PC-3 (cell line): ENCODE measurements at regions not wholly inside any gene's neighbourhood (a gene's known extent, or its start where the extent isn't known, plus 50 kb on each side); places are given as distances from the start of the nearest gene placed in this dataset.
"Not testable (repeated sequence)": the region's sequence is repeated elsewhere in the genome, so short reads cannot be mapped to it uniquely, and the experiment has no call there.

Experiments used
- ATAC-seq: fragments of 200-7000 bp; cut with Tn5 transposase; 2 replicates; pipeline ENCODE4 v1.9.1; 2020; ENCODE audit warnings: mild to moderate bottlenecking, moderate library complexity
- BruUV-seq: library from RNA; stranded (reverse); fragments of 400-500 nt; replicated peaks from 2 replicates; lab custom pipeline; 2021; lab: Mats Ljungman, UMichigan
- CTCF ChIA-PET: fragments of 300-600 bp; sonication (Branson Sonifier 250); formaldehyde crosslinking; loops from one replicate; lab custom pipeline; 2022; ENCODE audit warnings: antibody characterized with exemption; lab: Charles Lee
- POLR2A ChIA-PET: fragments of 300-600 bp; sonication (Branson Sonifier 250); formaldehyde crosslinking; loops from one replicate; lab custom pipeline; 2022; ENCODE audit warnings: antibody characterized with exemption; ENCODE audit not compliant: unreplicated experiment; lab: Charles Lee
- DNase-seq: peaks from one replicate; pipeline ENCODE4 v3.0.0-alpha.2; 2015
- H2AFZ ChIP-seq: fragments of 300-600 bp; sonication (generic); 2 replicates; pipeline ENCODE4 v1.6.0; 2016; ENCODE audit warnings: antibody characterized with exemption, low read length
- H3F3A ChIP-seq: fragments of 300-600 bp; sonication (generic); one replicate; pipeline ENCODE4 v1.6.0; 2017; ENCODE audit warnings: antibody characterized with exemption, low read length, control low read depth, mild to moderate bottlenecking; ENCODE audit not compliant: unreplicated experiment
- H3K27ac ChIP-seq: fragments of 300-600 bp; sonication (generic); 2 replicates; pipeline ENCODE4 v1.5.1; 2016; ENCODE audit warnings: mild to moderate bottlenecking, low read length
- H3K27me3 ChIP-seq: fragments of 300-600 bp; sonication (generic); 2 replicates; pipeline ENCODE4 v1.6.1; 2016; ENCODE audit warnings: low read length, mixed read lengths
- H3K36me3 ChIP-seq: fragments of 300-600 bp; sonication (generic); 2 replicates; pipeline ENCODE4 v1.6.1; 2016; ENCODE audit warnings: low read depth, mixed run types, low read length, mixed read lengths
- H3K4me1 ChIP-seq: fragments of 300-600 bp; sonication (generic); 2 replicates; pipeline ENCODE4 v1.5.1; 2016; ENCODE audit warnings: low read length; ENCODE audit not compliant: insufficient read depth
- H3K4me2 ChIP-seq: fragments of 300-600 bp; sonication (generic); 2 replicates; pipeline ENCODE4 v1.6.0; 2016; ENCODE audit warnings: low read length
- H3K4me3 ChIP-seq: fragments of 300-600 bp; sonication (generic); 2 replicates; pipeline ENCODE4 v1.5.1; 2016; ENCODE audit warnings: mild to moderate bottlenecking, low read length, mixed read lengths
- H3K79me2 ChIP-seq: fragments of 300-600 bp; sonication (generic); 2 replicates; pipeline ENCODE4 v1.6.1; 2017; ENCODE audit warnings: low read length, mixed read lengths
- H3K9ac ChIP-seq: fragments of 300-600 bp; sonication (generic); 2 replicates; pipeline ENCODE4 v1.6.0; 2016; ENCODE audit warnings: mild to moderate bottlenecking, low read length
- H3K9me2 ChIP-seq: fragments of 300-600 bp; sonication (generic); replicated peaks from 2 replicates; pipeline ENCODE4 v1.6.1; 2016; ENCODE audit warnings: mixed run types, low read length, mixed read lengths
- H3K9me3 ChIP-seq: fragments of 300-600 bp; sonication (generic); 2 replicates; pipeline ENCODE4 v1.6.1; 2016; ENCODE audit warnings: low read length, mixed read lengths
- H4K20me1 ChIP-seq: fragments of 300-600 bp; sonication (generic); 2 replicates; pipeline ENCODE4 v1.6.1; 2016; ENCODE audit warnings: low read length, mixed read lengths
- EZH2 ChIP-seq: fragments of 300-600 bp; sonication (generic); IDR thresholded peaks from one replicate; pipeline ENCODE4 v1.6.1; 2017; ENCODE audit warnings: antibody characterized with exemption, mild to moderate bottlenecking, low read length; ENCODE audit not compliant: unreplicated experiment
- EZH2phosphoT487 ChIP-seq: fragments of 300-600 bp; sonication (generic); IDR thresholded peaks from 2 replicates; pipeline ENCODE4 v1.6.1; 2018; ENCODE audit warnings: mild to moderate bottlenecking, antibody characterized with exemption, low read length, borderline replicate concordance
- intact Hi-C: fragments of 100-400 bp; cut with micrococcal nuclease; formaldehyde crosslinking; loops from 2 replicates; pipeline ENCODE4 v1.9.0; 2023
- TF ChIP-seq, protein P1 (sequence below): fragments of 300-600 bp; sonication (generic); conservative IDR thresholded peaks from 2 replicates; pipeline ENCODE4 v1.5.1; 2017; ENCODE audit warnings: antibody characterized with exemption, low read depth, mild to moderate bottlenecking, low read length

DNA sequence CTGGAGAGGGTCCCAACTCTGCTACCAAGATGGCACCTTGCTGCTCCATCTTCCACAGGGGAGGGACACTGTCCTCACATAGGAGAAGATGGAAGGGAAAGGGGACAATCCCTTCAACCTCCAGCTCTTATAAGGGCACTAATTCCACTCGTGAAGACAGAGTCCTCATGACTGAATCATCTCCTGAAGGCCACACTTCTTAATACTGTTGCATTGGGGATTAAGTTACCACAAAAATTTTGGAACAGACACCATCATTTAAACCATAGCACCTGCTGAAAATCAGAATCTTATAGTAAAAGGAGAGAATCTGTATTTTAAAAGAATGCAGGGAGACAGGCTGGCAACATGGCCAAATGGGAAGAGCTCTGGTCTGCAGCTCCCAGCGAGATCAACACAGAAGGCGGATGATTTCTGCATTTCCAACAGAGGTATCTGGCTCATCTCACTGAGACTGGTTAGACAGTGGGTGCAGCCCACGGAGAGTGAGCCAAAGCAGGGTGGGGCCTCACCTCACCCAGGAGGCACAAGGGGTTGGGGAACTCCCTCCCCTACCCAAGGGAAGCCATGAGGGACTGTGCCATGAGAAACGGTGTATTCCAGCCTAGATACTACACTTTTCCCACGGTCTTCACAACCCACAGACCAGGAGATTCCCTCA, 69.4 kb upstream of the LIPC start:
- intact Hi-C loops = loop anchor here (10.0 kb wide), 1 partner anchor 242 kb away; no protein-coding TSS in a partner anchor
- no peaks in the 10 kb centered on the region for H3F3A ChIP-seq
- H2AFZ ChIP-seq = no peak overlapping the region
- H3K4me1 ChIP-seq = peaks cover 20% of the 10 kb centered on the region
- no peak for ATAC-seq
- no peak overlapping the region for H3K4me2 ChIP-seq
- H3K4me3 ChIP-seq = no peak overlapping the region
- no peaks in the 10 kb centered on the region for H3K27me3 ChIP-seq
- TF ChIP-seq EZH2 = no peak
- TF ChIP-seq, protein P1, sequence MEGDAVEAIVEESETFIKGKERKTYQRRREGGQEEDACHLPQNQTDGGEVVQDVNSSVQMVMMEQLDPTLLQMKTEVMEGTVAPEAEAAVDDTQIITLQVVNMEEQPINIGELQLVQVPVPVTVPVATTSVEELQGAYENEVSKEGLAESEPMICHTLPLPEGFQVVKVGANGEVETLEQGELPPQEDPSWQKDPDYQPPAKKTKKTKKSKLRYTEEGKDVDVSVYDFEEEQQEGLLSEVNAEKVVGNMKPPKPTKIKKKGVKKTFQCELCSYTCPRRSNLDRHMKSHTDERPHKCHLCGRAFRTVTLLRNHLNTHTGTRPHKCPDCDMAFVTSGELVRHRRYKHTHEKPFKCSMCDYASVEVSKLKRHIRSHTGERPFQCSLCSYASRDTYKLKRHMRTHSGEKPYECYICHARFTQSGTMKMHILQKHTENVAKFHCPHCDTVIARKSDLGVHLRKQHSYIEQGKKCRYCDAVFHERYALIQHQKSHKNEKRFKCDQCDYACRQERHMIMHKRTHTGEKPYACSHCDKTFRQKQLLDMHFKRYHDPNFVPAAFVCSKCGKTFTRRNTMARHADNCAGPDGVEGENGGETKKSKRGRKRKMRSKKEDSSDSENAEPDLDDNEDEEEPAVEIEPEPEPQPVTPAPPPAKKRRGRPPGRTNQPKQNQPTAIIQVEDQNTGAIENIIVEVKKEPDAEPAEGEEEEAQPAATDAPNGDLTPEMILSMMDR = no peak
- TF ChIP-seq EZH2phosphoT487 = no peak
- H3K27ac ChIP-seq = peak overlapping the region; percentile 86
- H4K20me1 ChIP-seq = no peaks in the 10 kb centered on the region
- H3K9me2 ChIP-seq = no peaks in the 10 kb centered on the region
- H3K36me3 ChIP-seq = no peaks in the 10 kb centered on the region
- H3K9me3 ChIP-seq = no peaks in the 10 kb centered on the region
- peak overlapping the region; percentile 37; the same call in 1 of the 2 replicates for H3K9ac ChIP-seq
- H3K79me2 ChIP-seq = no peaks in the 10 kb centered on the region
- ChIA-PET CTCF (no interaction called here), POLR2A (no interaction called here)
- DNase-seq = no peak
- no TSS peak for BruUV-seq

DNA sequence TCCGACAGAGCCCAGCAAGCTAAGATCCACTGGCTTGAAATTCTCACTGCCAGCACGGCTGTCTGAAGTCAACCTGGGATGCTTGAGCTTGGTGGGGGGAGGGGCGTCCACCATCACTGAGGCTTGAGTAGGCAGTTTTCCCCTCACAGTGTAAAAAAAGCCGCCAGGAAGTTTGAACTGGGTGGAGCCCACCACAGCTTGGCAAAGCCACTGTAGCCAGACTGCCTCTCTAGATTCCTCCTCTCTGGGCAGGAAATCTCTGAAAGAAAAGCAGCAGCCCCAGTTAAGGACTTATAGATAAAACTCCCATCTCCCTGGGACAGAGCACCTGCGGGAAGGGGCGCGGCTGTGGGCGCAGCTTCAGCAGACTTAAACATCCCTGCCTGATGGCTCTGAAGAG, 68.7 kb upstream of the LIPC start:
- POLR2A ChIA-PET, H3K27me3 ChIP-seq, H2AFZ ChIP-seq, ATAC-seq, H3K27ac ChIP-seq, DNase-seq, H4K20me1 ChIP-seq, H3K36me3 ChIP-seq, H3K9ac ChIP-seq, BruUV-seq, H3F3A ChIP-seq, H3K9me3 ChIP-seq, H3K9me2 ChIP-seq, H3K4me3 ChIP-seq, H3K4me2 ChIP-seq, CTCF ChIA-PET, H3K79me2 ChIP-seq: not testable (repeated sequence)
- H3K4me1 ChIP-seq = peaks cover 20% of the 10 kb centered on the region
- intact Hi-C loops = loop anchor here (10.0 kb wide), 1 partner anchor 242 kb away; no protein-coding TSS in a partner anchor

DNA sequence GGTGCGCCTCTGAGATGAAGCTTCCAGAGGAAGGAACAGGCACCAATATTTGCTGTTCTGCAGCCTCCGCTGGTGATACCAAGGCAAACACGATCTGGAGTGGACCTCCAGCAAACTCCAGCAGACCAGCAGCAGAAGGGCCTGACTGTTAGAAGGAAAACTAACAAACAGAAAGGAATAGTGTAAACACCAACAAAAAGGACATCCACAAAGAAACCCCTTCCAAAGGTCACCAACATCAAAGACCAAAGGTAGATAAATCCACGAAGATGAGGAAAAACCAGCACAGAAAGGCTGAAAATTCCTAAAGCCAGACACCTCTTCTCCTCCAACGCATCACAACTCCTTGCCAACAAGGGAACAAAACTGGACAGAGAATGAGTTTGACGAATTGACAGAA, 68.1 kb upstream of the LIPC start:
- H3K4me3 ChIP-seq, POLR2A ChIA-PET, BruUV-seq: not testable (repeated sequence)

DNA sequence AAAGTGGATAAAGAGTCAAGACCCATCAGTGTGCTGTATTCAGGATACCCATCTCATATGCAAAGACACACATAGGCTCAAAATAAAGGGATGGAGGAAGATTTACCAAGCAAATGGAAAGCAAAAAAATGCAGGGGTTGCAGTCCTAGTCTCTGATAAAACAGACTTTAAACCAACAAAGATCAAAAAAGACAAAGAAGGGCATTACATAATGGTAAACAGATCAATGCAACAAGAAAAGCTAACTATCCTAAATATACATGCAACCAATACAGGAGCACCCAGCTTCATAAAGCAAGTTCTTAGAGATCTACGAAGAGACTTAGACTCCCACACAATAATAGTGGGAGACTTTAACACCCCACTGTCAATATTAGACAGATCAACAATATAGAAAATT, 66.7 kb upstream of the LIPC start:
- intact Hi-C loops = loop anchor here (10.0 kb wide), 1 partner anchor 240 kb away; no protein-coding TSS in a partner anchor
- H3K9me3 ChIP-seq, CTCF ChIA-PET, H3F3A ChIP-seq, H3K9me2 ChIP-seq, H3K79me2 ChIP-seq, H3K9ac ChIP-seq, H2AFZ ChIP-seq, DNase-seq, H3K36me3 ChIP-seq, H3K4me2 ChIP-seq, BruUV-seq, POLR2A ChIA-PET, H3K27me3 ChIP-seq, ATAC-seq, H3K4me3 ChIP-seq, H3K27ac ChIP-seq, H4K20me1 ChIP-seq: not testable (repeated sequence)
- H3K4me1 ChIP-seq = peaks cover 32% of the 10 kb centered on the region

More for the DNA sequence above, 68.1 kb upstream of the LIPC start:
- DNase-seq, H3F3A ChIP-seq, H4K20me1 ChIP-seq, H3K9me3 ChIP-seq, CTCF ChIA-PET, ATAC-seq, H3K79me2 ChIP-seq, H3K9me2 ChIP-seq, H3K9ac ChIP-seq, H3K4me2 ChIP-seq, H3K36me3 ChIP-seq, H3K27ac ChIP-seq, H2AFZ ChIP-seq, H3K27me3 ChIP-seq: not testable (repeated sequence)
- intact Hi-C loops = loop anchor here (10.0 kb wide), 1 partner anchor 241 kb away; no protein-coding TSS in a partner anchor
- H3K4me1 ChIP-seq = peaks cover 20% of the 10 kb centered on the region
